ENCODE measurements at regions not wholly inside any gene's neighbourhood (a gene's known extent, or its start where the extent isn't known, plus 50 kb on each side); places are given as distances from the start of the nearest gene placed in this dataset.

GRCh38 chr17:52515927-52516326 lies 357.4 kb upstream of the CA10 start:
- no peak for TF ChIP-seq CTCF (IDR thresholded peaks at IDR 0.05)
- intact Hi-C loops (cut with DNase I), result no loop called here
- Histone ChIP-seq H3K9me3 (no peaks in the 10 kb centered on the region), H3K4me1 (no peaks in the 10 kb centered on the region), H3K27me3 (no peaks in the 10 kb centered on the region), H3K36me3 (no peaks in the 10 kb centered on the region), H3K27ac (no peak overlapping the region), H3K4me3 (no peak overlapping the region)
- FAIRE-seq (no peak), DNase-seq (no peak), ATAC-seq (no peak)
- WGBS, 2 donors, result 56 to 68% methylated on average over 2 of the region's 2 CpGs

- Histone ChIP-seq H3K4me3 (no peak overlapping the region), H3K9me3 (no peaks in the 10 kb centered on the region), H3K4me1 (no peaks in the 10 kb centered on the region), H3K27ac (no peak overlapping the region), H3K36me3 (no peaks in the 10 kb centered on the region), H3K27me3 (no peaks in the 10 kb centered on the region)
- FAIRE-seq, result no peak
- intact Hi-C loops (cut with DNase I), result no loop called here
- ATAC-seq, result no peak
- TF ChIP-seq CTCF (IDR thresholded peaks at IDR 0.05), result no peak
- no peak for DNase-seq
Measured at GRCh38 chr17:52505601-52506000, 347.1 kb upstream of the CA10 start.

GRCh38 chr17:52504081-52504480 lies 345.6 kb upstream of the CA10 start:
- Histone ChIP-seq H3K27ac (no peak overlapping the region), H3K4me1 (no peaks in the 10 kb centered on the region), H3K36me3 (no peaks in the 10 kb centered on the region), H3K4me3 (no peak overlapping the region), H3K9me3 (no peaks in the 10 kb centered on the region), H3K27me3 (no peaks in the 10 kb centered on the region)
- intact Hi-C loops (cut with DNase I), result no loop called here
- ATAC-seq (no peak), DNase-seq (no peak), FAIRE-seq (no peak)
- 56 to 76% methylated on average over 1 of the region's 1 CpG for WGBS, 2 donors
- no peak for TF ChIP-seq CTCF (IDR thresholded peaks at IDR 0.05)

- Histone ChIP-seq H3K27me3 (no peaks in the 10 kb centered on the region), H3K9me3 (no peaks in the 10 kb centered on the region), H3K27ac (no peak overlapping the region), H3K4me1 (no peaks in the 10 kb centered on the region), H3K4me3 (no peak overlapping the region), H3K36me3 (no peaks in the 10 kb centered on the region)
- TF ChIP-seq CTCF (IDR thresholded peaks at IDR 0.05), result no peak
- 41 to 72% methylated on average over 5 of the region's 5 CpGs for WGBS, 2 donors
- FAIRE-seq, result no peak
- DNase-seq, result peak in 1 of 6 donors; percentile 14
- ATAC-seq, result no peak
- intact Hi-C loops (cut with DNase I), result no loop called here
Measured at GRCh38 chr17:52495646-52496045, 337.1 kb upstream of the CA10 start.

GRCh38 chr17:52482271-52482670 lies 323.8 kb upstream of the CA10 start:
- no peaks in the 10 kb centered on the region for H3K9me3 ChIP-seq
- H3K27ac ChIP-seq, result no peak overlapping the region
- no peaks in the 10 kb centered on the region for H3K4me1 ChIP-seq
- H3K4me3 ChIP-seq, result no peak overlapping the region
- FAIRE-seq, result no peak
- no peak for DNase-seq
- H3K36me3 ChIP-seq, result no peaks in the 10 kb centered on the region
- intact Hi-C loops (cut with DNase I), result no loop called here
- no peak for ATAC-seq
- no peak for TF ChIP-seq CTCF (IDR thresholded peaks at IDR 0.05)
- 62 to 78% methylated on average over 3 of the region's 3 CpGs for WGBS, 2 donors
- H3K27me3 ChIP-seq, result no peaks in the 10 kb centered on the region
